ENCODE measurements at regions not wholly inside any gene's neighbourhood (a gene's known extent, or its start where the extent isn't known, plus 50 kb on each side); places are given as distances from the start of the nearest gene placed in this dataset.

DNA sequence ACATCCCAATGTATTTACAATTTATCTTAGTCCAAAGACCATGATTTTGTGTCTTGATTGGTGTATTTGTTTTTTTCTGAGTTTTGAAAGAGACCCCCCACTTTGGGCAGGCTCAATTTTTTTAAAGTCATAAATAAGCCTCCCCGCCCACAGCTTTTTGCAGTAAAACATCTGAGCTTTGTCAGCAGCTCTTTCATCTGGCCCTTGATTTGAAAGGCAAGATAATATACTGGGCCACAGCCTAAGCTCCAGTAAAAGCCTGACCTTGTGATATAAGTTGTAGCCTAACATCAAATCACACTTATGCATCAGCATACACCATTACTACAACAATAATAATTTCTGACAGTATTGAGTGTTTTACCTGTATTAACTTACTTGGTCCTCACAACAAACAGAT lies 51.3 kb upstream of the SERTAD2 start:
- Histone ChIP-seq H3K14ac (replicated peaks; ENCODE audit: low read depth, low read length) (no peak overlapping the region), H2BK120ac (ENCODE audit: low read depth, low read length) (no peak overlapping the region), H2AK5ac (ENCODE audit: low read depth, low read length) (no peak overlapping the region), H3K18ac (ENCODE audit: low read depth, low read length) (no peak overlapping the region), H3K23ac (ENCODE audit: low read depth, low read length) (no peak overlapping the region), H4K5ac (ENCODE audit: low read depth, low read length) (no peak overlapping the region), H3K27ac (ENCODE audit: insufficient read depth, low read length) (no peak overlapping the region), H4K91ac (ENCODE audit: insufficient read depth, low read depth, low read length) (no peak overlapping the region), H3K79me1 (ENCODE audit: low read depth in 1 of 2, low read length in 2 of 2) (no peaks in the 10 kb centered on the region), H2BK5ac (ENCODE audit: low read depth, low read length, poor library complexity, severe bottlenecking) (no peak overlapping the region), H4K8ac (ENCODE audit: low read depth in 2 of 2, low read length in 2 of 2) (no peak overlapping the region), H3K4me2 (ENCODE audit: low read depth, low read length) (no peak overlapping the region), H3K27me3 (ENCODE audit: control insufficient read depth, insufficient read depth, low read length) (no peaks in the 10 kb centered on the region), H3K56ac (ENCODE audit: extremely low read depth, insufficient read depth, low read length) (no peak overlapping the region), H3K9ac (ENCODE audit: low read depth, low read length) (no peak overlapping the region), H3K4ac (ENCODE audit: low read depth, low read length) (no peak overlapping the region), H2BK15ac (ENCODE audit: low read depth, low read length) (no peak overlapping the region), H4K20me1 (ENCODE audit: insufficient read depth, low read length) (no peaks in the 10 kb centered on the region), H3K9me1 (ENCODE audit: insufficient read depth, low read length) (no peaks in the 10 kb centered on the region), H2AK9ac (replicated peaks; ENCODE audit: low read depth, low read length, poor library complexity) (no peak overlapping the region), H3K4me3 (ENCODE audit: insufficient read depth, low read depth, low read length) (no peak overlapping the region), H2BK20ac (ENCODE audit: low read depth, low read length) (no peak overlapping the region), H3K36me3 (ENCODE audit: control insufficient read depth, insufficient read depth, low read length) (no peaks in the 10 kb centered on the region), H3K4me1 (ENCODE audit: control insufficient read depth, insufficient read depth, low read length) (no peaks in the 10 kb centered on the region), H3K9me3 (ENCODE audit: control insufficient read depth, insufficient read depth, low read length) (no peaks in the 10 kb centered on the region), H2AFZ (replicated peaks; ENCODE audit: low read length, poor library complexity) (no peak overlapping the region)
- dilution Hi-C loops (cut with HindIII; ENCODE audit: low sequenced_read_pairs, unreplicated experiment): no loop called here
- CTCF ChIA-PET: no interaction called here
- in situ Hi-C loops (cut with MboI; ENCODE audit: low sequenced_read_pairs): no loop called here
- POLR2A ChIA-PET (ENCODE audit: unreplicated experiment): no interaction called here
- no TSS peak for BruUV-seq (replicated peaks)
- DNase-seq (no peak), ATAC-seq (ENCODE audit: low read depth) (no peak)
- no CpG with 5 or more reads among the region's 1 CpG for WGBS, 2 experiments (ENCODE audit: extremely low coverage in 2 of 2, insufficient read length in 1 of 2)
- TF ChIP-seq NFE2L2 (IDR thresholded peaks at IDR 0.05; ENCODE audit: low read depth, low read length) (no peak), BHLHE40 (IDR thresholded peaks at IDR 0.05; ENCODE audit: low read depth, low read length) (no peak), MXI1 (IDR thresholded peaks at IDR 0.05; ENCODE audit: borderline replicate concordance, low read depth, low read length) (no peak), MAZ (IDR thresholded peaks at IDR 0.05; ENCODE audit: borderline replicate concordance, low read depth, low read length) (no peak)
- intact Hi-C loops (cut with micrococcal nuclease): no loop called here

Data from IMR-90 (cell line).